ENCODE measurements at regions not wholly inside any gene's neighbourhood (a gene's known extent, or its start where the extent isn't known, plus 50 kb on each side); places are given as distances from the start of the nearest gene placed in this dataset.

DNA sequence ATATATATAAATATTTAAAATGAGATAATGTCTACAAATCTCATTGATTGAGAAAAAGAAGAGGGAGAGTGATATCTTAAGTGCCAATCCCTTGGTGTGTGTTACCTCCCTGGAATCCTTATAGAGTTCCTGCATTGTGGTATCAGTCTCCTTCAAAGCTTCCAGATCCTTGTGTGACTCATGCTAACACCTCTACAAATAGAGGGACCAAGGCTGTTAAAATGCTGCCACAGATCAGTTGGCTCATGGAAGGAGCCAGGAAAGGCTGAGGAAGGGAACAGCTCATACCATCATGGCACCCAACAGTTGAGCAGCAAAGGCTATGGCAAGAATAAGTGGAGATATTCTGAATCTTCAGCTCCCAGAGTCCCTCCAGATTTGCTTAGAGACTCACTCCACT is 163.6 kb upstream of the ISX start:
- Mint-ChIP-seq H3K36me3 (ENCODE audit: low read depth) (no peaks in the 10 kb centered on the region), H3K9me3 (peaks cover 2% of the 10 kb centered on the region), H3K27ac (no peak overlapping the region), H3K4me1 (peaks cover 2% of the 10 kb centered on the region), H3K27me3 (ENCODE audit: insufficient read depth) (no peaks in the 10 kb centered on the region), H3K4me3 (no peak overlapping the region)
- DNase-seq = no peak
- TF ChIP-seq CTCF (conservative IDR thresholded peaks at IDR 0.05) = no peak
- Histone ChIP-seq H3K4me1 (ENCODE audit: control insufficient read depth, insufficient read depth, low read length) (no peaks in the 10 kb centered on the region), H3K9ac (ENCODE audit: extremely low read depth, low read length, poor library complexity, severe bottlenecking) (no peak overlapping the region), H3K9me3 (ENCODE audit: control insufficient read depth, low read length) (no peaks in the 10 kb centered on the region), H3K36me3 (ENCODE audit: control insufficient read depth, insufficient read depth, low read length) (no peaks in the 10 kb centered on the region), H3K27ac (ENCODE audit: low read depth, low read length) (no peak overlapping the region), H3K4me3 (ENCODE audit: low read length) (no peak overlapping the region), H3K27me3 (ENCODE audit: control insufficient read depth, insufficient read depth, low read length, poor library complexity, severe bottlenecking) (no peaks in the 10 kb centered on the region)

DNA sequence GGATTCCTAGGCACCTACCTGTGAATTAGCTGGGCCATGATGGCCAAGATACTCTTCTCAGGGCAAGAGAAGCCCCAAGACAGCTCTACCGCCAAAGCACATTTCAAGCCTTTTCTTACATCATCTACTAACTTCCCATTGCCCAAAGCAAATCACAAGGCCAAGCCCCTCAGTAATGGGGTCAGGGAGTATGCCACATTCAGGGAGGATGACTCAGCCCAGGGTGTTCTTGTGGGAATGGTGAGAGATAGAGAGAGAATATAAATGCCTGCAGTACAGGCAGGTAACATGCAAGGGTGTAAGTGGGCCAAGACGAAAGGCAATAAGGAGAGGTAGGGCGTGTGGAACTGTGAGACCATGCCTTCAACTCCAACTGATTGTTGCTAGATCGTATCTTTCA is 162.5 kb upstream of the ISX start:
- no peak overlapping the region for H3K27ac Mint-ChIP-seq
- no peaks in the 10 kb centered on the region for H3K36me3 Mint-ChIP-seq (ENCODE audit: low read depth)
- H3K9me3 ChIP-seq (ENCODE audit: control insufficient read depth, low read length) = no peaks in the 10 kb centered on the region
- peaks cover 2% of the 10 kb centered on the region for H3K9me3 Mint-ChIP-seq
- DNase-seq = no peak
- H3K4me3 ChIP-seq (ENCODE audit: low read length) = no peak overlapping the region
- TF ChIP-seq CTCF (conservative IDR thresholded peaks at IDR 0.05) = no peak
- no peaks in the 10 kb centered on the region for H3K4me1 ChIP-seq (ENCODE audit: control insufficient read depth, insufficient read depth, low read length)
- no peak overlapping the region for H3K27ac ChIP-seq (ENCODE audit: low read depth, low read length)
- no peak overlapping the region for H3K4me3 Mint-ChIP-seq
- H3K27me3 Mint-ChIP-seq (ENCODE audit: insufficient read depth) = no peaks in the 10 kb centered on the region
- no peak overlapping the region for H3K9ac ChIP-seq (ENCODE audit: extremely low read depth, low read length, poor library complexity, severe bottlenecking)
- no peaks in the 10 kb centered on the region for H3K27me3 ChIP-seq (ENCODE audit: control insufficient read depth, insufficient read depth, low read length, poor library complexity, severe bottlenecking)
- no peaks in the 10 kb centered on the region for H3K36me3 ChIP-seq (ENCODE audit: control insufficient read depth, insufficient read depth, low read length)
- WGBS, 2 experiments (ENCODE audit: insufficient coverage in 1 of 2, insufficient read length in 1 of 2) = 88 to 94% methylated on average over 3 to 4 of the region's 4 CpGs
- H3K4me1 Mint-ChIP-seq = peaks cover 2% of the 10 kb centered on the region

DNA sequence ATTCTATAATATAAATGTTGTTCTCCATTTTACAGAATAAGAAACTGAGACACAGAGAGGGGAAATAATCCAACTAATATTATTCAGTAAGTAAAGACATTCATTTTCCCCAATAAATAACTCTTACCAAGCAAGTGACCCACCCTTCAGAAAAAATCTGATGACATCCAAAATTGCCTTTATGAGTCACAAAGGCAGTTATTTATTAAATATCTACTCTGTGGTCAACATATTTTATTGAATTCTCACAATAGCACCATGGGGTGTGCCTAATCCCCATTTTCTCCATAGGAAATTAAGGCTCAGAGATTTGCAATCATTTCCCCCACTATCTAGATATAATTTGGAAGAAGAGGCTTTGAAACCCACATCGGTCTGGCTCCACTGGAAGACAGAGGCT is 161.5 kb upstream of the ISX start:
- peaks cover 6% of the 10 kb centered on the region for H3K9me3 ChIP-seq (ENCODE audit: control insufficient read depth, low read length)
- H3K36me3 ChIP-seq (ENCODE audit: control insufficient read depth, insufficient read depth, low read length) = no peaks in the 10 kb centered on the region
- no peak for DNase-seq
- no peaks in the 10 kb centered on the region for H3K9me3 Mint-ChIP-seq
- H3K9ac ChIP-seq (ENCODE audit: extremely low read depth, low read length, poor library complexity, severe bottlenecking) = no peak overlapping the region
- peaks cover 2% of the 10 kb centered on the region for H3K27me3 Mint-ChIP-seq (ENCODE audit: insufficient read depth)
- no peak overlapping the region for H3K27ac Mint-ChIP-seq
- no peak overlapping the region for H3K4me3 Mint-ChIP-seq
- H3K4me3 ChIP-seq (ENCODE audit: low read length) = no peak overlapping the region
- TF ChIP-seq CTCF (conservative IDR thresholded peaks at IDR 0.05) = no peak
- no peaks in the 10 kb centered on the region for H3K27me3 ChIP-seq (ENCODE audit: control insufficient read depth, insufficient read depth, low read length, poor library complexity, severe bottlenecking)
- H3K27ac ChIP-seq (ENCODE audit: low read depth, low read length) = no peak overlapping the region
- peaks cover 2% of the 10 kb centered on the region for H3K4me1 Mint-ChIP-seq
- H3K36me3 Mint-ChIP-seq (ENCODE audit: low read depth) = no peaks in the 10 kb centered on the region
- WGBS, 2 experiments (ENCODE audit: insufficient coverage in 1 of 2, insufficient read length in 1 of 2) = 80% methylated on average over 1 of the region's 1 CpG; no CpG with 5 or more reads in 1 of the 2 experiments
- H3K4me1 ChIP-seq (ENCODE audit: control insufficient read depth, insufficient read depth, low read length) = no peaks in the 10 kb centered on the region
